Activated CD8-positive, alpha-beta T cell treated with anti-CD3 and anti-CD28 coated beads, Interleukin-2, amount 10 ng/mL, durations not matched to agents 7 days and 5 days (primary cell): ENCODE measurements at regions not wholly inside any gene's neighbourhood (a gene's known extent, or its start where the extent isn't known, plus 50 kb on each side); places are given as distances from the start of the nearest gene placed in this dataset.

Source experiments
- ATAC-seq: fragments of 150-1000 bp; cut with Tn5 transposase; one replicate; pipeline ENCODE4 v1.10.0; 2021; ENCODE audit warnings: moderate library complexity
- CTCF ChIA-PET: fragments of 350-600 bp; sonication (Branson Sonifier 250); formaldehyde crosslinking; loops from one replicate; lab custom pipeline; 2021; ENCODE audit warnings: antibody characterized with exemption; lab: Charles Lee
- POLR2A ChIA-PET: fragments of 350-600 bp; sonication (Branson Sonifier 250); formaldehyde crosslinking; loops from one replicate; lab custom pipeline; 2021; ENCODE audit warnings: antibody characterized with exemption; lab: Charles Lee
- DNase-seq: peaks from one replicate; pipeline ENCODE4 v3.0.0-alpha.2; 2020
- H3K27ac Mint-ChIP-seq: one replicate; pipeline ENCODE4 v1.8.0; 2021; ENCODE audit warnings: mild to moderate bottlenecking, mixed read lengths
- H3K27me3 Mint-ChIP-seq: one replicate; pipeline ENCODE4 v1.8.0; 2021; ENCODE audit warnings: low read depth, mixed read lengths
- H3K36me3 Mint-ChIP-seq: one replicate; pipeline ENCODE4 v1.8.0; 2021; ENCODE audit warnings: low read depth, mixed read lengths
- H3K4me1 Mint-ChIP-seq: one replicate; pipeline ENCODE4 v1.8.0; 2021; ENCODE audit warnings: low read depth, mixed read lengths
- H3K4me3 Mint-ChIP-seq: one replicate; pipeline ENCODE4 v1.8.0; 2021; ENCODE audit warnings: mild to moderate bottlenecking, mixed read lengths
- H3K9me3 Mint-ChIP-seq: one replicate; pipeline ENCODE4 v1.8.0; 2022; ENCODE audit warnings: mixed read lengths; ENCODE audit not compliant: insufficient read depth

- CTCF ChIA-PET = no interaction called here
- ATAC-seq (no peak), DNase-seq (no peak)
- Mint-ChIP-seq H3K9me3 (no peaks in the 10 kb centered on the region), H3K4me3 (no peak overlapping the region), H3K27me3 (peaks cover 8% of the 10 kb centered on the region), H3K4me1 (no peaks in the 10 kb centered on the region), H3K27ac (no peak overlapping the region), H3K36me3 (no peaks in the 10 kb centered on the region)
- POLR2A ChIA-PET = no interaction called here
These were observed 107.4 kb downstream of the MATN1 start for GRCh38 chr1:30615816-30616590.

- POLR2A ChIA-PET = no interaction called here
- CTCF ChIA-PET = no interaction called here
- ATAC-seq = no peak
These were observed 108.1 kb downstream of the MATN1 start for GRCh38 chr1:30615076-30615795.

GRCh38 chr1:30613188-30613587 is 110.2 kb downstream of the MATN1 start:
- H3K4me1 Mint-ChIP-seq = no peaks in the 10 kb centered on the region
- no peak overlapping the region for H3K27ac Mint-ChIP-seq
- H3K36me3 Mint-ChIP-seq = no peaks in the 10 kb centered on the region
- ChIA-PET CTCF (no interaction called here), POLR2A (interaction anchor here (0.6 kb wide), 1 partner anchor 643 kb away, joined by 3 read pairs; no protein-coding TSS in a partner anchor)
- H3K4me3 Mint-ChIP-seq = no peak overlapping the region
- no peaks in the 10 kb centered on the region for H3K9me3 Mint-ChIP-seq
- H3K27me3 Mint-ChIP-seq = peaks cover 6% of the 10 kb centered on the region
- ATAC-seq (no peak), DNase-seq (no peak)

More at GRCh38 chr1:30615076-30615795, 108.1 kb downstream of the MATN1 start:
- no peaks in the 10 kb centered on the region for H3K4me1 Mint-ChIP-seq
- H3K27me3 Mint-ChIP-seq = peaks cover 7% of the 10 kb centered on the region
- no peak for DNase-seq
- H3K27ac Mint-ChIP-seq = no peak overlapping the region
- H3K4me3 Mint-ChIP-seq = no peak overlapping the region
- H3K9me3 Mint-ChIP-seq = no peaks in the 10 kb centered on the region
- H3K36me3 Mint-ChIP-seq = no peaks in the 10 kb centered on the region

- ATAC-seq (no peak), DNase-seq (no peak)
- CTCF ChIA-PET = no interaction called here
- Mint-ChIP-seq H3K36me3 (no peaks in the 10 kb centered on the region), H3K27me3 (peaks cover 6% of the 10 kb centered on the region), H3K4me3 (no peak overlapping the region), H3K27ac (no peak overlapping the region), H3K4me1 (no peaks in the 10 kb centered on the region), H3K9me3 (no peaks in the 10 kb centered on the region)
- POLR2A ChIA-PET = interaction anchor here (0.6 kb wide), 1 partner anchor 643 kb away, joined by 3 read pairs; no protein-coding TSS in a partner anchor
These were observed 110.8 kb downstream of the MATN1 start for GRCh38 chr1:30612536-30613065.

GRCh38 chr1:30611741-30612309 is 111.6 kb downstream of the MATN1 start:
- ChIA-PET POLR2A (no interaction called here), CTCF (no interaction called here)
- Mint-ChIP-seq H3K4me1 (no peaks in the 10 kb centered on the region), H3K27me3 (peaks cover 8% of the 10 kb centered on the region), H3K27ac (no peak overlapping the region), H3K4me3 (no peak overlapping the region), H3K36me3 (no peaks in the 10 kb centered on the region), H3K9me3 (no peaks in the 10 kb centered on the region)
- no peak for DNase-seq
- no peak for ATAC-seq

GRCh38 chr1:30610917-30611316 is 112.5 kb downstream of the MATN1 start:
- H3K36me3 Mint-ChIP-seq = no peaks in the 10 kb centered on the region
- H3K4me1 Mint-ChIP-seq = no peaks in the 10 kb centered on the region
- H3K4me3 Mint-ChIP-seq = no peak overlapping the region
- ChIA-PET POLR2A (no interaction called here), CTCF (no interaction called here)
- DNase-seq (no peak), ATAC-seq (no peak)
- H3K27me3 Mint-ChIP-seq = peaks cover 5% of the 10 kb centered on the region
- H3K9me3 Mint-ChIP-seq = no peaks in the 10 kb centered on the region
- no peak overlapping the region for H3K27ac Mint-ChIP-seq

GRCh38 chr1:30609999-30610345 is 113.4 kb downstream of the MATN1 start:
- Mint-ChIP-seq H3K27ac (no peak overlapping the region), H3K36me3 (no peaks in the 10 kb centered on the region), H3K9me3 (no peaks in the 10 kb centered on the region), H3K27me3 (peaks cover 5% of the 10 kb centered on the region), H3K4me3 (no peak overlapping the region), H3K4me1 (no peaks in the 10 kb centered on the region)
- POLR2A ChIA-PET = interaction anchor here (0.7 kb wide), 1 partner anchor 837 kb away, joined by 3 read pairs; no protein-coding TSS in a partner anchor
- no peak for ATAC-seq
- CTCF ChIA-PET = no interaction called here
- no peak for DNase-seq

- no peak for DNase-seq
- H3K36me3 Mint-ChIP-seq = no peaks in the 10 kb centered on the region
- CTCF ChIA-PET = no interaction called here
- H3K27me3 Mint-ChIP-seq = peaks cover 5% of the 10 kb centered on the region
- no peak for ATAC-seq
- POLR2A ChIA-PET = interaction anchor here (0.7 kb wide), 1 partner anchor 836 kb away, joined by 3 read pairs; no protein-coding TSS in a partner anchor
- no peak overlapping the region for H3K4me3 Mint-ChIP-seq
- no peak overlapping the region for H3K27ac Mint-ChIP-seq
- H3K9me3 Mint-ChIP-seq = no peaks in the 10 kb centered on the region
- H3K4me1 Mint-ChIP-seq = no peaks in the 10 kb centered on the region
These were observed 113.9 kb downstream of the MATN1 start for GRCh38 chr1:30609336-30609998.

GRCh38 chr1:30607723-30608122 is 115.7 kb downstream of the MATN1 start:
- Mint-ChIP-seq H3K4me3 (no peak overlapping the region), H3K9me3 (no peaks in the 10 kb centered on the region), H3K36me3 (no peaks in the 10 kb centered on the region), H3K27ac (no peak overlapping the region), H3K4me1 (no peaks in the 10 kb centered on the region), H3K27me3 (peaks cover 3% of the 10 kb centered on the region)
- DNase-seq = no peak
- POLR2A ChIA-PET = no interaction called here
- ATAC-seq = no peak
- CTCF ChIA-PET = no interaction called here

GRCh38 chr1:30606166-30606565 is 117.2 kb downstream of the MATN1 start:
- no peaks in the 10 kb centered on the region for H3K4me1 Mint-ChIP-seq
- no peaks in the 10 kb centered on the region for H3K9me3 Mint-ChIP-seq
- ATAC-seq (no peak), DNase-seq (no peak)
- CTCF ChIA-PET = no interaction called here
- peaks cover 3% of the 10 kb centered on the region for H3K27me3 Mint-ChIP-seq
- H3K4me3 Mint-ChIP-seq = no peak overlapping the region
- H3K27ac Mint-ChIP-seq = no peak overlapping the region
- H3K36me3 Mint-ChIP-seq = no peaks in the 10 kb centered on the region
- POLR2A ChIA-PET = no interaction called here

GRCh38 chr1:30605441-30605920 is 117.9 kb downstream of the MATN1 start:
- Mint-ChIP-seq H3K36me3 (no peaks in the 10 kb centered on the region), H3K9me3 (no peaks in the 10 kb centered on the region), H3K4me1 (no peaks in the 10 kb centered on the region), H3K27ac (no peak overlapping the region), H3K27me3 (peaks cover 3% of the 10 kb centered on the region), H3K4me3 (no peak overlapping the region)
- DNase-seq = no peak
- ChIA-PET POLR2A (no interaction called here), CTCF (no interaction called here)
- ATAC-seq = no peak
